Neural cell (in vitro differentiated cells): ENCODE measurements at regions not wholly inside any gene's neighbourhood (a gene's known extent, or its start where the extent isn't known, plus 50 kb on each side); places are given as distances from the start of the nearest gene placed in this dataset.
"Not testable (repeated sequence)": the region's sequence is repeated elsewhere in the genome, so short reads cannot be mapped to it uniquely, and the experiment has no call there.

Source experiments
- H2AFZ ChIP-seq: fragments of 200-600, 300-800 bp; sonication (generic), shearing (Covaris generic); 2 replicates; pipeline ENCODE4 v1.6.0; 2014; ENCODE audit warnings: low read depth, mild to moderate bottlenecking, antibody characterized with exemption, low read length, moderate library complexity
- H3F3A ChIP-seq: fragments of 200-600 bp; shearing (Covaris generic); 2 replicates; pipeline ENCODE4 v1.6.1; 2016; ENCODE audit warnings: mild to moderate bottlenecking, moderate library complexity, mixed read lengths, antibody characterized with exemption, low read length; ENCODE audit not compliant: insufficient read depth, poor library complexity, severe bottlenecking
- H3K27ac ChIP-seq: fragments of 200-600, 300-800 bp; sonication (generic), shearing (Covaris generic); 2 replicates; pipeline ENCODE4 v1.5.1; 2014; ENCODE audit warnings: mild to moderate bottlenecking, low read length, moderate library complexity
- H3K27me3 ChIP-seq: fragments of 300-800, 200-600 bp; sonication (generic), shearing (Covaris generic); 2 replicates; pipeline ENCODE4 v1.6.0; 2014; ENCODE audit warnings: mild to moderate bottlenecking, low read depth, low read length, moderate library complexity; ENCODE audit not compliant: insufficient read depth
- H3K36me3 ChIP-seq: fragments of 300-800, 200-600 bp; sonication (generic), shearing (Covaris generic); 2 replicates; pipeline ENCODE4 v1.5.1; 2014; ENCODE audit warnings: mild to moderate bottlenecking, antibody characterized with exemption, low read length, moderate library complexity; ENCODE audit not compliant: insufficient read depth
- H3K4me2 ChIP-seq: fragments of 300-800, 200-600 bp; sonication (generic), shearing (Covaris generic); 2 replicates; pipeline ENCODE4 v1.6.0; 2014; ENCODE audit warnings: mild to moderate bottlenecking, low read length
- H3K4me3 ChIP-seq: fragments of 300-800, 200-600 bp; sonication (generic), shearing (Covaris generic); 2 replicates; pipeline ENCODE4 v1.5.1; 2014; ENCODE audit warnings: mild to moderate bottlenecking, low read length, moderate library complexity
- H3K79me2 ChIP-seq: fragments of 200-600 bp; shearing (Covaris generic); replicated peaks from 2 replicates; pipeline ENCODE4 v1.6.0; 2014; ENCODE audit warnings: mild to moderate bottlenecking, low read length, moderate library complexity; ENCODE audit not compliant: insufficient read depth
- H3K9ac ChIP-seq: fragments of 300-800, 200-600 bp; sonication (generic), shearing (Covaris generic); 2 replicates; pipeline ENCODE4 v1.6.1; 2016; ENCODE audit warnings: mild to moderate bottlenecking, low read length, mixed read lengths
- H3K9me2 ChIP-seq: fragments of 200-600 bp; shearing (Covaris generic); 2 replicates; pipeline ENCODE4 v1.6.1; 2016; ENCODE audit warnings: mild to moderate bottlenecking, low read length, mixed read lengths; ENCODE audit not compliant: insufficient read depth
- H3K9me3 ChIP-seq: fragments of 200-600, 300-800 bp; sonication (generic), shearing (Covaris generic); 2 replicates; pipeline ENCODE4 v1.6.1; 2016; ENCODE audit warnings: mild to moderate bottlenecking, mixed run types, low read length, moderate library complexity, mixed read lengths
- H4K20me1 ChIP-seq: fragments of 200-600 bp; shearing (Covaris generic); 2 replicates; pipeline ENCODE4 v1.6.1; 2016; ENCODE audit warnings: mild to moderate bottlenecking, mixed run types; ENCODE audit not compliant: insufficient read depth
- EP300 ChIP-seq: fragments of 450-650 bp; conservative IDR thresholded peaks from 2 replicates; pipeline ENCODE4 v1.6.1; 2014; ENCODE audit warnings: antibody characterized with exemption, mild to moderate bottlenecking, moderate library complexity; ENCODE audit not compliant: poor library complexity, severe bottlenecking
- EZH2 ChIP-seq: fragments of 200-600, 300-800 bp; shearing (Covaris generic), sonication (generic); IDR thresholded peaks from 2 replicates; pipeline ENCODE4 v1.6.1; 2014; ENCODE audit warnings: antibody characterized with exemption, low read length, borderline replicate concordance, mild to moderate bottlenecking; ENCODE audit not compliant: insufficient read depth, poor library complexity, severe bottlenecking
- POLR2AphosphoS5 ChIP-seq: IDR thresholded peaks from 2 replicates; pipeline ENCODE4 v1.6.1; 2012
- RAD21 ChIP-seq: fragments of 450-650 bp; conservative IDR thresholded peaks from 2 replicates; pipeline ENCODE4 v1.6.1; 2014; ENCODE audit warnings: antibody characterized with exemption, mild to moderate bottlenecking, moderate library complexity
- SMC3 ChIP-seq: fragments of 450-650 bp; conservative IDR thresholded peaks from 2 replicates; pipeline ENCODE4 v1.6.1; 2014; ENCODE audit warnings: antibody characterized with exemption, mild to moderate bottlenecking, moderate library complexity; ENCODE audit not compliant: poor library complexity
- TF ChIP-seq, protein P1 (sequence below): IDR thresholded peaks from 2 replicates; pipeline ENCODE4 v1.6.1; 2012; ENCODE audit warnings: borderline replicate concordance
- TF ChIP-seq, protein P2 (sequence below): fragments of 450-650 bp; IDR thresholded peaks from 2 replicates; pipeline ENCODE4 v1.5.1; 2014; ENCODE audit warnings: antibody characterized with exemption, mild to moderate bottlenecking, moderate library complexity; ENCODE audit not compliant: poor library complexity, severe bottlenecking

DNA sequence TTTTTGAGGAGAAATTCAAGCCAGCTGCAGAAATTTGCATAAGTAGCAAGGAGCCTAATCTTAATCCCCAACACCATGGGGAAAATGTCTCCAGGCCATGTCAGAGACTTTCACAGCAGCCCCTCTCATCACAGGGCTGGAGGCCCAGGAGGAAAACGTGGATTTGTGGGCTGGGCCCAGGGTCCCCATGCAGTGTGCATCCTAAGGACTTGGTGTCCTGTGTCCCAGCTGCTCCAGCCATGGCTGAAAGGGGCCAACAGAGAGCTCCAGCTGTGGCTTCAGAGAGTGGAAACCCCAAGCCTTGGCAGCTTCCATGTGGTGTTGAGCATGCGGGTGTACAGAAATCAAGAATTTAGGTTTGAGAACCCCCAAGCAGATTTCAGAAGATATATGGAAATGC is 1662.2 kb upstream of the CELF4 start:
- not testable (repeated sequence) for H3K36me3 ChIP-seq, H3K27me3 ChIP-seq, H4K20me1 ChIP-seq, H3K27ac ChIP-seq, H2AFZ ChIP-seq, H3F3A ChIP-seq, H3K79me2 ChIP-seq, H3K4me3 ChIP-seq, H3K9me2 ChIP-seq, H3K9ac ChIP-seq, H3K9me3 ChIP-seq, H3K4me2 ChIP-seq

DNA sequence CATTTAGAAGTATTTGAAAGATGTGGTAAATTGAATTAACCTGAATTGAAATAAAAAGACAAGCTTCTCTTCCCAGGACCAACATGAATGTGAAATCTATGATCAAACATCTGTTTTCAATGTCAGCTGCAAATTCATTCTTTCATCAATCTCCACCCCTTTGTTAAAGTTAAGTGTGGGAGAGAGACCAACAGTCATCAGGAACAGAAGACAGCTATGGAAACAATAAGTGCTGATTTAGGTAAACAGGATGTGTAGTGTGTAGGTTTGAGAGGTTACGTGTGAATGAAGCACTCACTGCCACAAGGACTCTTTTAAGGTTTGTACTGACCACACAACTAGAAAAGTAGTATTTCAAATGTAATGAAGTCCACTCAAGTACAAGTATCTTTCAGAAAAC is 1659.8 kb upstream of the CELF4 start:
- no peak for TF ChIP-seq EP300
- TF ChIP-seq POLR2AphosphoS5, result no peak
- no peak for TF ChIP-seq SMC3
- TF ChIP-seq RAD21, result no peak
- TF ChIP-seq, protein P1, sequence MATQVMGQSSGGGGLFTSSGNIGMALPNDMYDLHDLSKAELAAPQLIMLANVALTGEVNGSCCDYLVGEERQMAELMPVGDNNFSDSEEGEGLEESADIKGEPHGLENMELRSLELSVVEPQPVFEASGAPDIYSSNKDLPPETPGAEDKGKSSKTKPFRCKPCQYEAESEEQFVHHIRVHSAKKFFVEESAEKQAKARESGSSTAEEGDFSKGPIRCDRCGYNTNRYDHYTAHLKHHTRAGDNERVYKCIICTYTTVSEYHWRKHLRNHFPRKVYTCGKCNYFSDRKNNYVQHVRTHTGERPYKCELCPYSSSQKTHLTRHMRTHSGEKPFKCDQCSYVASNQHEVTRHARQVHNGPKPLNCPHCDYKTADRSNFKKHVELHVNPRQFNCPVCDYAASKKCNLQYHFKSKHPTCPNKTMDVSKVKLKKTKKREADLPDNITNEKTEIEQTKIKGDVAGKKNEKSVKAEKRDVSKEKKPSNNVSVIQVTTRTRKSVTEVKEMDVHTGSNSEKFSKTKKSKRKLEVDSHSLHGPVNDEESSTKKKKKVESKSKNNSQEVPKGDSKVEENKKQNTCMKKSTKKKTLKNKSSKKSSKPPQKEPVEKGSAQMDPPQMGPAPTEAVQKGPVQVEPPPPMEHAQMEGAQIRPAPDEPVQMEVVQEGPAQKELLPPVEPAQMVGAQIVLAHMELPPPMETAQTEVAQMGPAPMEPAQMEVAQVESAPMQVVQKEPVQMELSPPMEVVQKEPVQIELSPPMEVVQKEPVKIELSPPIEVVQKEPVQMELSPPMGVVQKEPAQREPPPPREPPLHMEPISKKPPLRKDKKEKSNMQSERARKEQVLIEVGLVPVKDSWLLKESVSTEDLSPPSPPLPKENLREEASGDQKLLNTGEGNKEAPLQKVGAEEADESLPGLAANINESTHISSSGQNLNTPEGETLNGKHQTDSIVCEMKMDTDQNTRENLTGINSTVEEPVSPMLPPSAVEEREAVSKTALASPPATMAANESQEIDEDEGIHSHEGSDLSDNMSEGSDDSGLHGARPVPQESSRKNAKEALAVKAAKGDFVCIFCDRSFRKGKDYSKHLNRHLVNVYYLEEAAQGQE, result no peak
- no peak for TF ChIP-seq EZH2
- no peaks in the 10 kb centered on the region for H3K9me3 ChIP-seq
- H3K4me2 ChIP-seq, result no peak overlapping the region
- H3K9ac ChIP-seq, result no peak overlapping the region
- no peaks in the 10 kb centered on the region for H4K20me1 ChIP-seq
- no peaks in the 10 kb centered on the region for H3K27me3 ChIP-seq
- no peak overlapping the region for H2AFZ ChIP-seq
- no peak overlapping the region for H3K4me3 ChIP-seq
- H3K27ac ChIP-seq, result no peak overlapping the region
- no peaks in the 10 kb centered on the region for H3F3A ChIP-seq
- H3K9me2 ChIP-seq, result no peaks in the 10 kb centered on the region
- no peaks in the 10 kb centered on the region for H3K36me3 ChIP-seq
- no peaks in the 10 kb centered on the region for H3K79me2 ChIP-seq

DNA sequence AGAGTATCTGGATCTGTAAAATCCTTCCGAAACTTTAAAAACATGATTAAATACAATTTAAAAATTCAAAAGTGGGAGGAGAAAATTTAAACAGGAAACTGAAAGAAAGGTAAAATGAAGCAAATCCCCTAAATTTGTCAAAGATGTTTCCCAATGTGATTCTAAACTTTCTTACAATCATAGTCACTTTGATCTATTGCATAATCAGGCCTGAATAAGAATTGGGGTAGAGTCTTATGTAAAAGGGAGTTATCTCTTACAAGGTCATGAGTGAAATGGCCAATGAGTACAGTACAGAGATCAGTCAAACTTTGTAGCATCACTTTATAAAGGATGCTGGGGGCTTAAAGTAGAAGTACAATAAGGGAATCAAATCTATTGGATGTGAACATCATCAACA is 1657.7 kb upstream of the CELF4 start:
- H3K4me2 ChIP-seq, result no peak overlapping the region
- H3K27me3 ChIP-seq, result no peaks in the 10 kb centered on the region
- H3K9me3 ChIP-seq, result no peaks in the 10 kb centered on the region
- H2AFZ ChIP-seq, result no peak overlapping the region
- no peak overlapping the region for H3K27ac ChIP-seq
- H3K36me3 ChIP-seq, result no peaks in the 10 kb centered on the region
- no peaks in the 10 kb centered on the region for H3K79me2 ChIP-seq
- H3K9ac ChIP-seq, result no peak overlapping the region
- H3F3A ChIP-seq, result no peaks in the 10 kb centered on the region
- no peak overlapping the region for H3K4me3 ChIP-seq
- no peaks in the 10 kb centered on the region for H3K9me2 ChIP-seq
- no peak for TF ChIP-seq RAD21
- no peak for TF ChIP-seq EZH2
- TF ChIP-seq EP300, result no peak
- TF ChIP-seq, protein P2, sequence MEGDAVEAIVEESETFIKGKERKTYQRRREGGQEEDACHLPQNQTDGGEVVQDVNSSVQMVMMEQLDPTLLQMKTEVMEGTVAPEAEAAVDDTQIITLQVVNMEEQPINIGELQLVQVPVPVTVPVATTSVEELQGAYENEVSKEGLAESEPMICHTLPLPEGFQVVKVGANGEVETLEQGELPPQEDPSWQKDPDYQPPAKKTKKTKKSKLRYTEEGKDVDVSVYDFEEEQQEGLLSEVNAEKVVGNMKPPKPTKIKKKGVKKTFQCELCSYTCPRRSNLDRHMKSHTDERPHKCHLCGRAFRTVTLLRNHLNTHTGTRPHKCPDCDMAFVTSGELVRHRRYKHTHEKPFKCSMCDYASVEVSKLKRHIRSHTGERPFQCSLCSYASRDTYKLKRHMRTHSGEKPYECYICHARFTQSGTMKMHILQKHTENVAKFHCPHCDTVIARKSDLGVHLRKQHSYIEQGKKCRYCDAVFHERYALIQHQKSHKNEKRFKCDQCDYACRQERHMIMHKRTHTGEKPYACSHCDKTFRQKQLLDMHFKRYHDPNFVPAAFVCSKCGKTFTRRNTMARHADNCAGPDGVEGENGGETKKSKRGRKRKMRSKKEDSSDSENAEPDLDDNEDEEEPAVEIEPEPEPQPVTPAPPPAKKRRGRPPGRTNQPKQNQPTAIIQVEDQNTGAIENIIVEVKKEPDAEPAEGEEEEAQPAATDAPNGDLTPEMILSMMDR, result no peak
- no peak for TF ChIP-seq SMC3
- TF ChIP-seq, protein P1, result no peak
- H4K20me1 ChIP-seq, result no peaks in the 10 kb centered on the region
